GM21423 (cell line): ENCODE measurements at regions not wholly inside any gene's neighbourhood (a gene's known extent, or its start where the extent isn't known, plus 50 kb on each side); places are given as distances from the start of the nearest gene placed in this dataset.

Experiments
- ATAC-seq: cut with Tn5 transposase; IDR thresholded peaks from one replicate; pipeline ENCODE4 v1.9.1; 2021; ENCODE audit warnings: mild to moderate bottlenecking, moderate library complexity; ENCODE audit not compliant: unreplicated experiment

GRCh38 chr11:80240245-80240644 is 799.4 kb upstream of the TENM4 start:
- no peak for ATAC-seq

GRCh38 chr11:80239217-80239616 is 798.4 kb upstream of the TENM4 start:
- ATAC-seq, result no peak

GRCh38 chr11:80227915-80228314 is 787.1 kb upstream of the TENM4 start:
- no peak for ATAC-seq

- no peak for ATAC-seq
Measured at GRCh38 chr11:80214413-80214812, 773.6 kb upstream of the TENM4 start.

GRCh38 chr11:80211673-80212072 is 770.8 kb upstream of the TENM4 start:
- no peak for ATAC-seq

- ATAC-seq, result no peak
Measured at GRCh38 chr11:80204021-80204420, 763.2 kb upstream of the TENM4 start.

GRCh38 chr11:80196932-80197554 is 756.2 kb upstream of the TENM4 start:
- no peak for ATAC-seq

- no peak for ATAC-seq
Measured at GRCh38 chr11:80196041-80196440, 755.2 kb upstream of the TENM4 start.

GRCh38 chr11:80194625-80195024 is 753.8 kb upstream of the TENM4 start:
- no peak for ATAC-seq

GRCh38 chr11:80194016-80194415 is 753.2 kb upstream of the TENM4 start:
- no peak for ATAC-seq

GRCh38 chr11:80188076-80188627 is 747.3 kb upstream of the TENM4 start:
- ATAC-seq, result no peak

- ATAC-seq, result no peak
Measured at GRCh38 chr11:80186692-80187091, 745.9 kb upstream of the TENM4 start.

- no peak for ATAC-seq
Measured at GRCh38 chr11:80182901-80183300, 742.1 kb upstream of the TENM4 start.

GRCh38 chr11:80173371-80174136 is 732.7 kb upstream of the TENM4 start:
- no peak for ATAC-seq

GRCh38 chr11:80168796-80169195 is 728.0 kb upstream of the TENM4 start:
- ATAC-seq, result no peak

- no peak for ATAC-seq
Measured at GRCh38 chr11:80167766-80168165, 726.9 kb upstream of the TENM4 start.

- no peak for ATAC-seq
Measured at GRCh38 chr11:80165744-80166143, 724.9 kb upstream of the TENM4 start.

GRCh38 chr11:80163441-80163840 is 722.6 kb upstream of the TENM4 start:
- no peak for ATAC-seq

- ATAC-seq, result no peak
Measured at GRCh38 chr11:80163011-80163410, 722.2 kb upstream of the TENM4 start.

- no peak for ATAC-seq
Measured at GRCh38 chr11:80162387-80162786, 721.6 kb upstream of the TENM4 start.

- ATAC-seq, result no peak
Measured at GRCh38 chr11:80157447-80157846, 716.6 kb upstream of the TENM4 start.

GRCh38 chr11:80156062-80156461 is 715.2 kb upstream of the TENM4 start:
- no peak for ATAC-seq
